ENCODE measurements at regions not wholly inside any gene's neighbourhood (a gene's known extent, or its start where the extent isn't known, plus 50 kb on each side); places are given as distances from the start of the nearest gene placed in this dataset.

DNA sequence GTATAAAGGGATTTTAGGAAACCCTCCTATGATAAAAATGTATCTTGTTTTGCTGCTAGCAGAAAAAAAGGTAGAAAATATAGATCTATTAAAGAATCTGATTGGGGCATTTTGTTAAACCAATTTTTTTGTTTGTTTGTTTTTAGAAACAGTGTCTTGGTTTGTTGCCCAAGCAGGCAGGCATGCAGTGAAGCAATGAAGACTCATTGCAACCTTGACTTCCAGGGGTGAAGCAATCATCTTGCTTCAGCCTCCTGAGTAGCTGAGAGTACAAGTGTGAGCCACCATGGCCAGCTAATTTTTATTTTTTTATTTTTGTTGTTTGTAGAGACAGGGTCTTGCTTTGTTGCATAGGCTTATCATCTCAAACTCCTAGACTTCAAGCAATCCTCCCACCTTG, 755.8 kb upstream of the EDIL3 start:
- TF ChIP-seq, protein P1, sequence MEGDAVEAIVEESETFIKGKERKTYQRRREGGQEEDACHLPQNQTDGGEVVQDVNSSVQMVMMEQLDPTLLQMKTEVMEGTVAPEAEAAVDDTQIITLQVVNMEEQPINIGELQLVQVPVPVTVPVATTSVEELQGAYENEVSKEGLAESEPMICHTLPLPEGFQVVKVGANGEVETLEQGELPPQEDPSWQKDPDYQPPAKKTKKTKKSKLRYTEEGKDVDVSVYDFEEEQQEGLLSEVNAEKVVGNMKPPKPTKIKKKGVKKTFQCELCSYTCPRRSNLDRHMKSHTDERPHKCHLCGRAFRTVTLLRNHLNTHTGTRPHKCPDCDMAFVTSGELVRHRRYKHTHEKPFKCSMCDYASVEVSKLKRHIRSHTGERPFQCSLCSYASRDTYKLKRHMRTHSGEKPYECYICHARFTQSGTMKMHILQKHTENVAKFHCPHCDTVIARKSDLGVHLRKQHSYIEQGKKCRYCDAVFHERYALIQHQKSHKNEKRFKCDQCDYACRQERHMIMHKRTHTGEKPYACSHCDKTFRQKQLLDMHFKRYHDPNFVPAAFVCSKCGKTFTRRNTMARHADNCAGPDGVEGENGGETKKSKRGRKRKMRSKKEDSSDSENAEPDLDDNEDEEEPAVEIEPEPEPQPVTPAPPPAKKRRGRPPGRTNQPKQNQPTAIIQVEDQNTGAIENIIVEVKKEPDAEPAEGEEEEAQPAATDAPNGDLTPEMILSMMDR (IDR thresholded peaks at IDR 0.05; ENCODE audit: unreplicated experiment in 3 of 3) = no peak
- no peak overlapping the region for H3K4me3 Mint-ChIP-seq
- H3K9me3 Mint-ChIP-seq = no peaks in the 10 kb centered on the region
- no peaks in the 10 kb centered on the region for H3K4me1 Mint-ChIP-seq
- H3K27ac Mint-ChIP-seq = no peak overlapping the region
- no peaks in the 10 kb centered on the region for H3K27me3 Mint-ChIP-seq (ENCODE audit: low read depth)
- H3K36me3 Mint-ChIP-seq (ENCODE audit: low read depth) = no peaks in the 10 kb centered on the region

- Mint-ChIP-seq H3K9me3 (no peaks in the 10 kb centered on the region), H3K27ac (no peak overlapping the region), H3K36me3 (ENCODE audit: low read depth) (no peaks in the 10 kb centered on the region), H3K4me1 (no peaks in the 10 kb centered on the region), H3K4me3 (no peak overlapping the region), H3K27me3 (ENCODE audit: low read depth) (no peaks in the 10 kb centered on the region)
- TF ChIP-seq, protein P1 (IDR thresholded peaks at IDR 0.05; ENCODE audit: unreplicated experiment in 3 of 3) = no peak
Observed at GRCh38 chr5:85143138-85143537, 758.5 kb upstream of the EDIL3 start.

GRCh38 chr5:85148701-85149100, 764.0 kb upstream of the EDIL3 start:
- TF ChIP-seq, protein P1 (IDR thresholded peaks at IDR 0.05; ENCODE audit: unreplicated experiment in 3 of 3) = no peak
- Mint-ChIP-seq H3K27ac (no peak overlapping the region), H3K4me3 (no peak overlapping the region), H3K27me3 (ENCODE audit: low read depth) (no peaks in the 10 kb centered on the region), H3K36me3 (ENCODE audit: low read depth) (no peaks in the 10 kb centered on the region), H3K9me3 (no peaks in the 10 kb centered on the region), H3K4me1 (no peaks in the 10 kb centered on the region)

- no peaks in the 10 kb centered on the region for H3K4me1 Mint-ChIP-seq
Observed at GRCh38 chr5:85159395-85159794, 774.7 kb upstream of the EDIL3 start.

GRCh38 chr5:85168474-85168873, 783.8 kb upstream of the EDIL3 start:
- H3K9me3 Mint-ChIP-seq = no peaks in the 10 kb centered on the region
- H3K36me3 Mint-ChIP-seq (ENCODE audit: low read depth) = no peaks in the 10 kb centered on the region
- H3K4me1 Mint-ChIP-seq = no peaks in the 10 kb centered on the region
- peaks cover 4% of the 10 kb centered on the region for H3K27me3 Mint-ChIP-seq (ENCODE audit: low read depth)
- TF ChIP-seq, protein P1 (IDR thresholded peaks at IDR 0.05; ENCODE audit: unreplicated experiment in 3 of 3) = no peak
- H3K4me3 Mint-ChIP-seq = no peak overlapping the region
- no peak overlapping the region for H3K27ac Mint-ChIP-seq

More at GRCh38 chr5:85159395-85159794, 774.7 kb upstream of the EDIL3 start:
- TF ChIP-seq, protein P1 (IDR thresholded peaks at IDR 0.05; ENCODE audit: unreplicated experiment in 3 of 3) = no peak
- no peak overlapping the region for H3K4me3 Mint-ChIP-seq
- H3K27ac Mint-ChIP-seq = no peak overlapping the region
- no peaks in the 10 kb centered on the region for H3K9me3 Mint-ChIP-seq
- H3K36me3 Mint-ChIP-seq (ENCODE audit: low read depth) = no peaks in the 10 kb centered on the region
- H3K27me3 Mint-ChIP-seq (ENCODE audit: low read depth) = no peaks in the 10 kb centered on the region

DNA sequence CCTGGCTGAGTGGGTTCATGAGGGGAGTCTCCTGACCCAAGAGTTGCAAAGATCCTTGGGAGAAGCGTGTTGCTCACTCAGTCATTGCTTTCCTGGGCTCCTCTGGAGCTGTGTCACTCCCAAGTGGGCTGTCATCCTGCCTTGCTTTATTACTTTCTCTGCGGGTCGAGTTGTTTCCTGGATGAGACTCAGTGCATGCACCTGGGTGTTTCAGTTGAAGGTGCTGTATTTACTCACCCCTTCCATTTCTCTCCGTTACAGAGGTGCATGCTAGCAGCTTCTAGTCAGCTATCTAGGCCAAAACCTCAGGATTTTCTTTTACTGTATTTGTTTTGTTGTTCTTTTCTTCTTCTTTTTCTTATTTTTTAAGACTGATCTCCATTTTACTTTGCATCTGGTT, 785.5 kb upstream of the EDIL3 start:
- TF ChIP-seq, protein P1 (IDR thresholded peaks at IDR 0.05; ENCODE audit: unreplicated experiment in 3 of 3) = no peak
- H3K4me1 Mint-ChIP-seq = no peaks in the 10 kb centered on the region
- no peaks in the 10 kb centered on the region for H3K9me3 Mint-ChIP-seq
- H3K36me3 Mint-ChIP-seq (ENCODE audit: low read depth) = no peaks in the 10 kb centered on the region
- no peak overlapping the region for H3K27ac Mint-ChIP-seq
- no peak overlapping the region for H3K4me3 Mint-ChIP-seq
- H3K27me3 Mint-ChIP-seq (ENCODE audit: low read depth) = peaks cover 2% of the 10 kb centered on the region
